ENCODE measurements at regions not wholly inside any gene's neighbourhood (a gene's known extent, or its start where the extent isn't known, plus 50 kb on each side); places are given as distances from the start of the nearest gene placed in this dataset.

DNA sequence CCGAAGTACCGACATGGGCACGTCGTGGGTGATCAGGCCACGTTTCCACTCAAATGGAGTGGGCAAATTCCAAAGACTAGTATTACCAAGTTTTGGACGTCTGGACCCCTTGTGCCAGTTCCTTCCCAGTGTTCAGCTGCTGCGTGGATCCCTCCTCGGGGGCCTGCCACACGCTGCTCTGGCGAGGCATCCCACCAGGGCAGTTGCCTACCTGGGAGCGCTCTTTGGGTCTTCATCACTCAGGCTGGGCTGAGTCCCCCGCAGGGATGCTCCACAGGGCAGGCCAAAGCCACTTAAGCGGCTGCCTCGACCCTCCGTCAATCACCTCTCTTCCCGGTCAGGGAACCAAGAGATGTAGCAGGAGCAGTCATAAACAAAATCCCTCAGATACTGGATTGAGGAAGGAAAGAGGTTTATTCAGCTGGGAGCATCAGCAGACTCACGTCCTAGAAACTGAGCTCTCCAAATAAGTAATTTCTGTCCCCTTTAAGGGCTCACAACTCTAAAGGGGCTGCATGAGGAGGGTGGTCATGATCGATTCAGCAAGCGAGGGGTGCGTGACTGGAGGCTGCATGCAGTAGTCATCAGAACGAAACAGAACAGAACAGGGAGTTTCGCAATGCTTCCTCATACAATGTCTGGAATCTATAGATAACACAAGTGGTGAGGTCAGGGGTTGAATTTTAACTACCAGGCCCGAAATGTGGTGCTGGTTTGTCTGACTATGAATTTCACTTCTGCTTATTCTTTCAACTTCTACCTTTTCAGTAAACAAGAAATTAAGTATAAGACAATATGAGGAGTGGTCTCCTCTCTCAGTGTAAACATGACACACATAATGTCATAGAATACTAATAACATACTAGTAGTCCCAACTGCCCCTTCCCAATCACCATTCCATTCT lies 998.6 kb upstream of the NCAM2 start:
- Histone ChIP-seq H3K36me3 (ENCODE audit: insufficient read depth, low read length) (no peaks in the 10 kb centered on the region), H3K4me1 (ENCODE audit: insufficient read depth, low read length, poor library complexity, severe bottlenecking) (no peaks in the 10 kb centered on the region), H4K20me1 (ENCODE audit: insufficient read depth, low read length) (no peaks in the 10 kb centered on the region), H3K4me2 (ENCODE audit: low read length) (no peak overlapping the region), H2AFZ (ENCODE audit: low read length) (no peak overlapping the region), H3K27ac (ENCODE audit: low read depth, low read length, poor library complexity, severe bottlenecking) (no peak overlapping the region), H3K4me3 (ENCODE audit: low read depth, low read length, poor library complexity, severe bottlenecking) (no peak overlapping the region), H3K79me2 (ENCODE audit: insufficient read depth, low read depth, low read length) (no peaks in the 10 kb centered on the region), H3K9me2 (ENCODE audit: insufficient read depth, low read length) (no peaks in the 10 kb centered on the region), H3K9me3 (ENCODE audit: low read length) (peaks cover 13% of the 10 kb centered on the region)
- CTCF ChIA-PET (ENCODE audit: unreplicated experiment), result no interaction called here
- no TSS peak for BruUV-seq (replicated peaks)
- no peak for DNase-seq (ENCODE audit: low spot score)
- no peak for TF ChIP-seq EZH2phosphoT487 (IDR thresholded peaks at IDR 0.05; ENCODE audit: borderline replicate concordance, low read depth, low read length)
- TF ChIP-seq, protein P1, sequence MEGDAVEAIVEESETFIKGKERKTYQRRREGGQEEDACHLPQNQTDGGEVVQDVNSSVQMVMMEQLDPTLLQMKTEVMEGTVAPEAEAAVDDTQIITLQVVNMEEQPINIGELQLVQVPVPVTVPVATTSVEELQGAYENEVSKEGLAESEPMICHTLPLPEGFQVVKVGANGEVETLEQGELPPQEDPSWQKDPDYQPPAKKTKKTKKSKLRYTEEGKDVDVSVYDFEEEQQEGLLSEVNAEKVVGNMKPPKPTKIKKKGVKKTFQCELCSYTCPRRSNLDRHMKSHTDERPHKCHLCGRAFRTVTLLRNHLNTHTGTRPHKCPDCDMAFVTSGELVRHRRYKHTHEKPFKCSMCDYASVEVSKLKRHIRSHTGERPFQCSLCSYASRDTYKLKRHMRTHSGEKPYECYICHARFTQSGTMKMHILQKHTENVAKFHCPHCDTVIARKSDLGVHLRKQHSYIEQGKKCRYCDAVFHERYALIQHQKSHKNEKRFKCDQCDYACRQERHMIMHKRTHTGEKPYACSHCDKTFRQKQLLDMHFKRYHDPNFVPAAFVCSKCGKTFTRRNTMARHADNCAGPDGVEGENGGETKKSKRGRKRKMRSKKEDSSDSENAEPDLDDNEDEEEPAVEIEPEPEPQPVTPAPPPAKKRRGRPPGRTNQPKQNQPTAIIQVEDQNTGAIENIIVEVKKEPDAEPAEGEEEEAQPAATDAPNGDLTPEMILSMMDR (conservative IDR thresholded peaks at IDR 0.05; ENCODE audit: low read length), result no peak
- intact Hi-C loops (cut with micrococcal nuclease; ENCODE audit: unreplicated experiment), result no loop called here
- POLR2A ChIA-PET, result interaction anchor here (0.7 kb wide), 1 partner anchor 39 kb away, joined by 5 read pairs; no protein-coding TSS in a partner anchor

DNA sequence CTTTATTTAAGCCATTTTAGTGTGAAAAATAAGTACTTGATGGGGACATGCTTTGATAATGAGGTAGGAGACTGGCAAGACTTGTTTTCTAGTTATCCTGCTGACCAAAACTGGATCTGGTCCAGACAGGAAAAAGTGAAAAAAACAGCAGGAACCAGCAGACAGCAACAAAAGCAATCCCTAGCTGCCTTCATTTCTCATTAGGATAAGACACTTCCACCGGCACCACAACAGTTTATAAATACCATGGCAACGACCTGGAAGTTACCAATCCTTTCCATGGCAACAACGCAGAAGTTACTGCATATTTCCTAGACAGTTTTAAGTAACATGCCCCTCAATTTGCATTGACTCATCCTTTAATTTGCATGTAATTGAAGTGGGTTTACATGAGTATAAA lies 993.8 kb upstream of the NCAM2 start:
- Histone ChIP-seq H3K9me3 (ENCODE audit: low read length) (peaks cover 9% of the 10 kb centered on the region), H3K4me2 (ENCODE audit: low read length) (no peak overlapping the region), H3K36me3 (ENCODE audit: insufficient read depth, low read length) (no peaks in the 10 kb centered on the region), H3K27ac (ENCODE audit: low read depth, low read length, poor library complexity, severe bottlenecking) (no peak overlapping the region), H3K4me3 (ENCODE audit: low read depth, low read length, poor library complexity, severe bottlenecking) (no peak overlapping the region), H4K20me1 (ENCODE audit: insufficient read depth, low read length) (no peaks in the 10 kb centered on the region), H3K9me2 (ENCODE audit: insufficient read depth, low read length) (no peaks in the 10 kb centered on the region), H3K4me1 (ENCODE audit: insufficient read depth, low read length, poor library complexity, severe bottlenecking) (no peaks in the 10 kb centered on the region), H3K79me2 (ENCODE audit: insufficient read depth, low read depth, low read length) (no peaks in the 10 kb centered on the region), H2AFZ (ENCODE audit: low read length) (no peak overlapping the region)
- DNase-seq (ENCODE audit: low spot score), result no peak
- TF ChIP-seq, protein P1 (conservative IDR thresholded peaks at IDR 0.05; ENCODE audit: low read length), result no peak
- no peak for TF ChIP-seq EZH2phosphoT487 (IDR thresholded peaks at IDR 0.05; ENCODE audit: borderline replicate concordance, low read depth, low read length)
- ChIA-PET POLR2A (no interaction called here), CTCF (ENCODE audit: unreplicated experiment) (no interaction called here)
- no TSS peak for BruUV-seq (replicated peaks)
- intact Hi-C loops (cut with micrococcal nuclease; ENCODE audit: unreplicated experiment), result no loop called here

DNA sequence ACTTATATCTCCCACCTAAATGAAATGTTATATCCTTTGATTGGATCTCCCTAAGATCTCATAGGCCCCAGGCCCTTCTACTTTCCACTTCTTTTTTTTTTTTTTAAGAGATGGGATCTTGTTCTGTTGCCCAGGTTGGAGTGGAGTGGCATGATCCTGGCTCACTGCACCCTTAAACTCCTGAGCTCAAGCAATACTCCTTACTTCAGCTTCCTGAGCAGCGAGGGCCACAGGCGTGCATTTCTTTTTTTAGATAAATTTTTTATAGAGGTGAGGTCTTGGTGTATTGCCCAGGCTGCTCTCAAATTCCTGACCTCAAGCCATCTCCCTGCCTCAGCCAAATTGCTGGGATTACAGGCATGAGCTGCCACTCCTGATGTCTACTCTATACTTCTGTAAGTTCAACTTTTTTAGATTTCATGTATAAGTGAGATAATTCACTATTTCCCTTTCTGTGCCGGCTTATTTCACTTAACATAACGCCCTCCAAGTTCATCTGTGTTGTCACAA lies 987.5 kb upstream of the NCAM2 start:
- peaks cover 18% of the 10 kb centered on the region; the same call in 1 of the 2 replicates for H3K9me3 ChIP-seq (ENCODE audit: low read length)
- H3K4me1 ChIP-seq (ENCODE audit: insufficient read depth, low read length, poor library complexity, severe bottlenecking), result no peaks in the 10 kb centered on the region
- no peaks in the 10 kb centered on the region for H3K36me3 ChIP-seq (ENCODE audit: insufficient read depth, low read length)
- no peak overlapping the region for H3K4me3 ChIP-seq (ENCODE audit: low read depth, low read length, poor library complexity, severe bottlenecking)
- POLR2A ChIA-PET, result no interaction called here
- no peak overlapping the region for H3K4me2 ChIP-seq (ENCODE audit: low read length)
- no peaks in the 10 kb centered on the region for H3K79me2 ChIP-seq (ENCODE audit: insufficient read depth, low read depth, low read length)
- BruUV-seq (replicated peaks), result no TSS peak
- no peaks in the 10 kb centered on the region for H3K9me2 ChIP-seq (ENCODE audit: insufficient read depth, low read length)
- DNase-seq (ENCODE audit: low spot score), result no peak
- intact Hi-C loops (cut with micrococcal nuclease; ENCODE audit: unreplicated experiment), result no loop called here
- CTCF ChIA-PET (ENCODE audit: unreplicated experiment), result no interaction called here
- no peak for TF ChIP-seq EZH2phosphoT487 (IDR thresholded peaks at IDR 0.05; ENCODE audit: borderline replicate concordance, low read depth, low read length)
- TF ChIP-seq, protein P1 (conservative IDR thresholded peaks at IDR 0.05; ENCODE audit: low read length), result no peak
- no peak overlapping the region for H3K27ac ChIP-seq (ENCODE audit: low read depth, low read length, poor library complexity, severe bottlenecking)
- no peaks in the 10 kb centered on the region for H4K20me1 ChIP-seq (ENCODE audit: insufficient read depth, low read length)
- no peak overlapping the region for H2AFZ ChIP-seq (ENCODE audit: low read length)

Data from OCI-LY7 (cell line).